Stimulated activated naive CD4-positive, alpha-beta T cell treated with Interleukin-2 at 50 U/mL for 16 hours (primary cell): ENCODE measurements at regions not wholly inside any gene's neighbourhood (a gene's known extent, or its start where the extent isn't known, plus 50 kb on each side); places are given as distances from the start of the nearest gene placed in this dataset.

Experiments
- DNase-seq: peaks from one replicate; lab custom pipeline; 2025; lab: John Stamatoyannopoulos, UW

- no peak for DNase-seq
Observed at GRCh38 chr6:166751051-166751595, 124.1 kb upstream of the RPS6KA2 start.

- no peak for DNase-seq
Observed at GRCh38 chr6:166750108-166750793, 123.2 kb upstream of the RPS6KA2 start.

GRCh38 chr6:166749666-166750065, 122.6 kb upstream of the RPS6KA2 start:
- DNase-seq, result no peak

- DNase-seq, result no peak
Observed at GRCh38 chr6:166747644-166748595, 120.9 kb upstream of the RPS6KA2 start.

GRCh38 chr6:166745801-166746668, 119.0 kb upstream of the RPS6KA2 start:
- no peak for DNase-seq

- no peak for DNase-seq
Observed at GRCh38 chr6:166744223-166745134, 117.4 kb upstream of the RPS6KA2 start.

GRCh38 chr6:166743406-166744222, 116.6 kb upstream of the RPS6KA2 start:
- no peak for DNase-seq

GRCh38 chr6:166742981-166743380, 115.9 kb upstream of the RPS6KA2 start:
- DNase-seq, result no peak

- no peak for DNase-seq
Observed at GRCh38 chr6:166739976-166740318, 112.9 kb upstream of the RPS6KA2 start.

GRCh38 chr6:166739117-166739975, 112.3 kb upstream of the RPS6KA2 start:
- no peak for DNase-seq

GRCh38 chr6:166738386-166739116, 111.5 kb upstream of the RPS6KA2 start:
- no peak for DNase-seq

GRCh38 chr6:166737261-166737660, 110.2 kb upstream of the RPS6KA2 start:
- no peak for DNase-seq

- DNase-seq, result no peak
Observed at GRCh38 chr6:166736634-166737033, 109.6 kb upstream of the RPS6KA2 start.

GRCh38 chr6:166733900-166734299, 106.8 kb upstream of the RPS6KA2 start:
- no peak for DNase-seq

- no peak for DNase-seq
Observed at GRCh38 chr6:166729658-166730057, 102.6 kb upstream of the RPS6KA2 start.

- DNase-seq, result no peak
Observed at GRCh38 chr6:166728884-166729530, 102.0 kb upstream of the RPS6KA2 start.

GRCh38 chr6:166726201-166726600, 99.2 kb upstream of the RPS6KA2 start:
- no peak for DNase-seq

GRCh38 chr6:166725571-166725970, 98.5 kb upstream of the RPS6KA2 start:
- no peak for DNase-seq
